DMS153 treated with DMSO at 0.1 percent for 48 hours (cell line): ENCODE measurements at regions not wholly inside any gene's neighbourhood (a gene's known extent, or its start where the extent isn't known, plus 50 kb on each side); places are given as distances from the start of the nearest gene placed in this dataset.

ENCODE experiments used
- DNase-seq: peaks from one replicate; lab custom pipeline; 2025; ENCODE audit not compliant: unreplicated experiment; lab: John Stamatoyannopoulos, UW

DNA sequence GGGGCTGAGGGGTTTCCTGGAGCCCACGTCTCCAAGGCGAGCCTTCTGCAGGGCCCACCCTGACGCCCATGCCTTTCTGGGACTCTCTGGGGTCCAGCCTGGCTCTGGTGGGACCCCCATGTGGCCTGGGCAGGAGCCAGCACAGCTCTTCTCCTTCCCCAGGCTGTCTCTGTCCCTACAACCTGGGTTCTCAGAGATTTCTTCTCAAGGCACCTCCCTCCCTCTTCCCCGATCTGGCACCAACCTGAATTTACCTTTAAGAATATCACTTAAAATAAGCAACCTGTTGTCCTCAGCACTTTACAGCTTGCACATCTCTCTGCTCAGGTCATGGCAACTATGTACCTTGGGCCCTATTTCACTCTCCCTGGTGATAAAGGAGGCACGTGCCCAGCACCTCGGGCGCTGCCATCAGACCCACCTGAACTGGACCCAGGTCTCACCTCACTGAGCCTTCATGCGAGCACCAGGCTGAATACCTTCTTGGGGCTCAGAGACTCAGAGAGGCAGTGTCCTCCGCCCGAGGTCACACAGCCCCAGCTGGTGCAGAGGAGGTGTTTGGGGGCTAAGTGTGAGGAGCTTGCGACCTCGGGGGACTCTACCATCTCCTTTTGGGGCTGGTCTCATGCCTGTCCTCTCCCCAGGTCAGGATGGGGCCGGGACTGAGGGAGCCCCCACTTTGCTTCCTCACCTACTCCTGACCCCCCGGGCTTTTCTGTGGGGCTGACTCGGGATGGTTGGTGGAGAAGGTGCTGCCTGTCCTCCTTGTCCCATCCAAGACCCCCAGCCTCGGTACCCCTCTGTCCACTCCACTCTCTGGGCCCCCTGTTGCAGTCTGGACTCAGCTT, 217.7 kb downstream of the C9orf50 start:
- DNase-seq, result no peak

- no peak for DNase-seq
These were observed 218.5 kb downstream of the C9orf50 start for GRCh38 chr9:129402371-129402739.

GRCh38 chr9:129401623-129402370, 219.1 kb downstream of the C9orf50 start:
- no peak for DNase-seq

GRCh38 chr9:129400971-129401622, 219.8 kb downstream of the C9orf50 start:
- DNase-seq, result no peak

DNA sequence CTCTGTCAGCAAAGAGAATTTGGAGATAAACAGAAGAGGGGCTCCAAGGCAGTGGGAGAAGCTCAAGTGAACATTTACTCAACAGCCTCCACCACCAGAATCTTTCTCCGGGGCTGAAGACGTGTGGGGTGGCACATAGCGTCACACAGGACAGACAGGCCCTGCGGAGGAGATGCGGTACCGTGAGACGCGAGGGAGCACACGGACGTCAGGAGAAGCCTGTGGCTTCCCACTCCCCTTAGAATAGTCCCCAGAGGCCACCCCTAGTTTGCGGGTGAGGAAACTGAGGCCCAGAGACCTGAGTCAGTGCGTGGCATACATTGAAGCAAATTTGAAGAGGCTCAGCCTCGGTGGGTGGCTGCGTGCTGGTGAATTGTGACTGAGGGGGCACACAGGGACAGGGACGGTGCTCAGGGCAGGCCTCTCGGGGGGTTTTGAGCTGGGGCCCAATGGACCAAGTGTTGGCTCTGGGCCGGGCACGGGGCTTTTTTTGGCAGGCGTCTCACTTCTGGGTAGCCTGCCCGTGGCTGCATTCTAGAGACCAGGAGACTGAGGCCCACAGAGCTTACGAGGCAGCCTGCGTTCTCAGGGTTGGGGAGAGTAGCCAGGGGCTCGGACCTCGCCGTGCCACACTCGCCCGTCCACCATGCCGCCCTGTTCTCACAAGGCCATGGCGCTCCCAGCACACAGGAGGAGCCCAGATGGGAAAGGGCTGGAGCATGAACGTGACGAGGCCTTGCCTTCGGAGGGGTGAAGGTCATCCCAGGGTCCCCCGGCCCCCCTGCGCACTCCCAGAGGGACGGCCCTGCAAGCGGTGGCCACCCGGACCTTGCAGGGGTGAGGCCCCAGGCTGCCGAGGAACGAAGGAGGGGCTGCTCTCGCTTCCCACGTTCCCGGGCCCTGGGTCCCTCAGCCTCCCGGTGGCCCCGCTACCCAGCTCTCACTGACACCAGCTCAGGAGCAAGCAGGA, 220.6 kb downstream of the C9orf50 start:
- DNase-seq, result no peak

GRCh38 chr9:129399634-129399990, 221.3 kb downstream of the C9orf50 start:
- DNase-seq, result no peak

DNA sequence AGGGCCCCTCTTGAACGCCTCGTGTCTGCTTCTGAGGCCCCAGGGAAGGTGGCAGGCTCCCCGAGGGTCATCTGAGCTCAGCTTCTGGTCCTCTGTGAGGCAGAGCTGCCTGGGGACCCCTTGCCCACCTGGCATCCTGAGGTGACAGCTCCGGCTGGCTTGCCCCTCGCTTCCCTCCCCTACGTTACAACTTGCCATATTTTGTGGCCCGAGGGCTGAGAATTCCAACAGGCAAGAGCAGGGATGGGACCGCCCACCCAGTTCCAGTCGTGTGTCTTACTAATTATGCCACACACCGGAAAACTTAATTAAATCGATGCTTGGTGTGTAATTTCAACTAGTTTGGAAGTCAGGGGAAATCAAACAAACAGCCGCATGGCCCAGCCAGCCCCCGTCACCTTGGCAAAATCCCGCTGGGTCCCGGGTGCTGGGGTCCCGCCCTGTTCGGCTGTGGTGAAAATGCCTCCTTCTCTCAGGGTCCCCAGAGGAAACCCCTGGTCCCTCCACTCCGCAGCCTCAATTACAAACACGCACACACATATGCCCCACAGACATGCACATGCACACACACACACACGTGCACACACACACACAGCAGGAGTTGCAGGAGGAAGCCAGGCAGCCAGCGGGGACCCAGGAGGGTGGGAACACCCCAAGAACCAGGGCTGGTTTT, 221.0 kb upstream of the IER5L start:
- DNase-seq, result no peak

GRCh38 chr9:129398101-129398960, 220.3 kb upstream of the IER5L start:
- no peak for DNase-seq

DNA sequence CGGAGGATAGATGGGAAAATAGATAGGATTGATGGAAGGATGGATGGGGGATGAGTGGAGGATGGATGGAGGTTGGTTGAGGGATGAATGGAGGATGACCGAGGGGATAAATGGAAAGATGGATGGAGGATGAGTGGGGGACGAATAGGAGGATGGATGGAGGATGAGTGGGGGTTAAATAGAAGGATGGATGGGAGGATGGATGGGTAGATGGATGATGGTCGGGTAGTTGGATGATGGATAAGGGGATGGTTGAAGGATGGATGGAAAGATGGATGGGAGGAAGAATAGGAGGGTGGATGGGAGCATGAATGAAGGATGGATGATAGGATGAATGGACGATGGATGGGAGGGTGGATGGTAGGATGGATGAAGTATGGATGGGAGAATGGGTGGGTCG, 219.3 kb upstream of the IER5L start:
- DNase-seq, result no peak

- no peak for DNase-seq
These were observed 218.3 kb upstream of the IER5L start for GRCh38 chr9:129396365-129396708.

DNA sequence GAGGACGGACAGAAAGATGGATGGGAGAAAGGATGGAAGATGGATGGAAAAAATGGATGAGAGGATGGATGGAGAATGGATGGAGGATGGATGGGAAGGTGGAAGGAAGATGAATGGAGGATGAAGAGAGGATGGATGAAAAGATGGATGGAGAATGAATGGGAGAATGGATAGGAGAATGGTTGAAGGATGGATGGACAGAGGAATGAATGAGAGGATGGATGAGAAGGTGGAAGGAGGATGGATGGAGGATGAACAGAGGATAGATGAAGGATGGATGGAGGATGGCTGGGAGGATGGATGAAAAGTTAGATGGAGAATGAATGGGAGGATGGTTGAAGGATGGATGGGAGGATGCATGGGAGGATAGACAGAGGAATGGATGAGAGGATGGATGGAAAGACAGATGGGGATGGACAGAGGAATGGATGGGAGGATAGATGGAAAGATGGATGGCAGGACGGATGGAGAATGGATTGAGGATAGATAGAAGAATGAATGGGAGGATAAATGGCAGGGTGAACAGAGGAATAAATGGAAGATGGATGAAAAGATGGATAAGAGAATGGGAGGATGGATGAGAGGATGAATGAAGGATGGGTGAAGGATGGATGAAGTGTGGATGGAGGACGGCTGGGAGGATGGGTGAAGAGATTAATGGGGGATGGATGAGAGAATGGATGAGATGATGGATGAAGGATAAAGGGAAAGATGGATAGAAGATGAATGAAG, 217.7 kb upstream of the IER5L start:
- DNase-seq, result no peak

- DNase-seq, result no peak
These were observed 216.8 kb upstream of the IER5L start for GRCh38 chr9:129394886-129395279.

DNA sequence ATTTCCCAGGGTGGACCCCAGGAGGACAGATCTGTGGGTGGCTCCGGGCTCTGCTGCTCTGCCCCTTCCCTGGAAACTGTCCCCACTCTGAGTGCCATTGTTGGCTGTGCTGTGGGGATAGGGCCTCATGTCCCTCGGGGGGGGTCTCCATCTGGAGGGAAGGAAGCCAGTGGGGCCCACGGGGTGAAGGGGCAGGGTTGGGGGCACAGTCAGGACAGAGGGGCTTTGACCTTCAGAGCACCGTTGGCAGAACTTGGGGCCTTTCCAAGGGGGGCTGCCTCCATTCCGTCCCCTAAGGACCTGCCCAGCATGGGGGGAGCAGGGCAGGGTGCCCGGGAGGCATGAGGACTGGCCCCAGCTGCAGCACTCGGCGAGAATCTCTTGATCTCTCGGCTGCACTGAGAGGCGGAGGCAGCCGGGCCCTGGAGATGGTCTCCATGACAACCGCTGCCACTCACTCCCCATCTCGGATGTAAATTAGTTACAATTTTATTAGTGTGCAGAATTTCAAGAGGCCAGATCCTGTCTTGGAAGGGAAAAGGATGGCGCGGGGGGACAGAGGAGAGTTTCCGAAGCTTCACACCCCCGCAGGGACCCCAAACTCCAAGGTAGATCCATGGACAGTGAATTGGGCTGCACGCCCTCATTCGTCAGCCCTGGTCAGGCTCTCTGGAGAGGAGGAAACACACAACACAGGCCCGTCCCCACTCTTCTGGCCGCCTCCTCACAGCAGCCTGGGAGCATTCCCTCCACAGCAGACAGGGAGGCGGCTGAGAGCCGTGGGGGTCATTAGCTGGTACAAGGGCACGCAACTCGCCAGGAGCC, 216.2 kb upstream of the IER5L start:
- DNase-seq, result peak; percentile 47

DNA sequence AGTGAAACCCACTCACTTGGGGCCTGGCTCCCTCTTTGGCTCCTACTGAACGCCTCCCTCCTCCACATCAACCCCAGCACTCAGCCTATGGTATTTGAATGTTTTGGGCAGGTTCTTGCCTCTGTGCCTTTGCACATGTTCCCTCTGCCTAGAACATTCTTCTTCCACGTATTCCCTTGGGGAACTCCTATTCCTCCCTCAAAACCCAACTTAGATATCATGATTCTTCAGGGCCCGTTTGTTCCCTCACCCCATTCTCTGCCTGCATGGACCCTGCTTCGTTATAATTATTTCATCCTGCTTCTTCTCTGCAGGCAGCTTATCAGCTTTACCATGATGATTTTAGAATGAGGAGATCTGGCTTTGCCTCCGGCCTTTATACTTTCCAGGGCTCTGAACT, 215.0 kb upstream of the IER5L start:
- DNase-seq, result no peak

DNA sequence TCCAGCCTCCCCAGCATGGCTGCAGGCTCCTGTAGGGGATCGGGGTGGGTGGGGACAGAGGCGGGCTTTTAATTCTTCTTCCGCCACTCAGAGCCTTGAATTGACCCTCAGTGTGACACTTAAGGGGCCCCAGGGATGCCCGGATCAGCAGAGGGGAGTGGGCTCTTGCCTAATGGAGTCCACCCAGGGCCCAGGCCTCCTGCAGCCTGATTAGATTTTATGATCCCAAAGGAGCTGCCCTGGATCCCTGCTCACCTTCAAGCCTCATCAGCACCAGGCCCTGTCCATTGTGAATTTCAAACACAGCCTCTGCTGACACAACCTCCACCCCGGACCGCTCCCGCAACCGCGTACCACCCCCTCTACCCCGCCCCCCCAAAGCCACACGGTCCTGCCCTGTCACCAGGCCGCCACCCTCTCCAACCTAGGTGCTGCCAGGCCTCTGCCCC, 214.1 kb upstream of the IER5L start:
- no peak for DNase-seq

DNA sequence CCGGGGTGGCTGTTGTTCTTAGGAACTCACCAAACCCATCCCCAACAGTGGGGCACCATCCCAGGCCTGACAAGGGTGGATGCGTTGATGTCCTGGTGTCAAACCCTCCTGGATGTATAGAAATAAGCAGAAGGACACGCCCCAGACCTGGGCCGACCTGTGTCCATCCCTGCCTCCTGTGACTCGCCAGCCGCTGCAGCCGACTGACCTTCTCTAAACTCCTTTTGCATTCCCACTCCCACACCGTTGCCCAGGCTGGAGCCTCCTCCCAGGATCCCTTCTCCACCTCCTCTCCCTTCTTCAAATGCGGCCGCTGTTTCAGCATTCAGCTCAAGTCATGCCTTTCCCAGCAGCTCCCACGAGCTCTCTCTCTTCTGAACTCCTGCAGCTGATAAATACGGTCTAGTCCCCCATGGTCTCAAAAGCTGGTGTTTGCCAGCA, 213.2 kb upstream of the IER5L start:
- DNase-seq, result no peak

- no peak for DNase-seq
These were observed 212.5 kb upstream of the IER5L start for GRCh38 chr9:129390541-129390940.

- no peak for DNase-seq
These were observed 209.8 kb upstream of the IER5L start for GRCh38 chr9:129387822-129388221.
